D721Med (cell line): ENCODE measurements at regions not wholly inside any gene's neighbourhood (a gene's known extent, or its start where the extent isn't known, plus 50 kb on each side); places are given as distances from the start of the nearest gene placed in this dataset.

Experiments
- DNase-seq: peaks from one replicate; pipeline ENCODE4 v3.0.0; 2011; ENCODE audit warnings: low spot score; ENCODE audit not compliant: insufficient read length
- FAIRE-seq: peaks from 2 replicates; lab custom pipeline; 2011; peaks lifted over from hg19 to GRCh38; lab: Jason Lieb, UNC
- CTCF ChIP-seq: IDR thresholded peaks from 2 replicates; pipeline ENCODE4 v1.5.1; 2012; ENCODE audit warnings: mild to moderate bottlenecking, control low read depth; ENCODE audit not compliant: insufficient read depth; ENCODE audit errors: missing control alignments

- TF ChIP-seq CTCF, result no peak
- DNase-seq (no peak), FAIRE-seq (no peak)
These were observed 51.0 kb upstream of the PCBP1 start for GRCh38 chr2:70036290-70036689.

- TF ChIP-seq CTCF, result no peak
- FAIRE-seq (no peak), DNase-seq (no peak)
These were observed 51.9 kb upstream of the PCBP1 start for GRCh38 chr2:70035344-70035844.

DNA sequence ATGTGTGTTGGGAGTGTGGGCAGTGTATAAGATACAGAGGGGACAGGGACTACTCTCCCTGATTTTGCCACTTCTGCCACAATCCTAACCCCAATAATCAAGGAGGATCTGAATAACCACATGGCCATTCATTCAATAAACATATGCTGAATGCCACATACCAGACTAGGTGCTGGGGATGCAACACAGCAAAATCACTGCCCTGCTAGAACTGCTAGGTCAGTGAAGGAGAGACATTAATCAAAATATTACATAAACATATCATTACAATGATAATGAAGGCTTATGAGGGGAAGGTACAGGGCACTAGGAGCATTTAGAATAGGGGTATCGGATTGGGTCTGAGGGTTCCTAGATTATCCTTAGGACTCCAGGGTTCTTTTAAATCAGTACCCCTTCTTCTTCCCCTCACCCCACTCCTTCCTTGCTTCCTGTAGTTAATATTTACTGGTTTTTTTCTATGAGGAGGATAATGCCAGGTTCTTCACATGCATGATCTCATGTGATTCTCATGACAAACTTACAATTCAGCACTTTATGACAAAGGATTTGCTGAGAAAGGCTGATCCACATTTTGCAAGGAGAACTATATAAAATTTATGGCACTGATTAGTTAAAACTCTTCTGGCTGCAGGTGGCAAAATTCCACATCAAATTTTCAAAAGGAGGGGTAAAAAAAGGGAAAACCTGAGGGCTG, 56.4 kb upstream of the PCBP1 start:
- TF ChIP-seq CTCF, result no peak
- DNase-seq (no peak), FAIRE-seq (no peak)

DNA sequence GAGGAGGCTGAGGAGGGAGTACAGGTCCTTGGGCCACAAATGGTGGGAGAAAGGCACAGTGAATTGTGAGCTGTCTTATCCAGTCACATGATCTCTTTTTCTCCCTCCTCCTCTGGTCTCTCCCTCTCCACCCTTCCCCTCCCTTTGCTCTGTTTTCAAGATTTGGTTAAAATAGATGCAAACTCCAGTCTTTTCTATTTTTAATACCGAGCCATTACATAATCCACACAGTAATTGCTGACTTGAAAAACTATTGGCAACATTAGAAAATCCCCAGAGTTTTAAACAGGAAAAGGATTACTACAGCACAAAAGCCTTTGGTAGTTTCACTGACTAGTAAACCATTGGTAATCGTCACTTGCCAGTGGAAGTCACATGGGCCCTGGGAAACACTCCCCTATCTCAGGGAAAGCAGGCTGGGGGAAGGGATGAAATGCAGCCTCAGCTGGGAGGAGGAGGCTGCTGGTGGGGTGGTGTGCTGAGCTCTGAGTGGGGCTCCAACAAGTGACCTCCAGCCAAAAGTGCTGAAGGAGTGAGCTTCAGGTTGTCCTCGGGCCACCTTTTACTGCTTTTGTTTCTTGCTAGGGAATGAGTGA, 57.4 kb upstream of the PCBP1 start:
- FAIRE-seq, result no peak
- no peak for DNase-seq
- no peak for TF ChIP-seq CTCF

- DNase-seq, result no peak
- TF ChIP-seq CTCF, result no peak
- FAIRE-seq, result no peak
These were observed 62.9 kb upstream of the ASPRV1 start for GRCh38 chr2:70024284-70024683.

DNA sequence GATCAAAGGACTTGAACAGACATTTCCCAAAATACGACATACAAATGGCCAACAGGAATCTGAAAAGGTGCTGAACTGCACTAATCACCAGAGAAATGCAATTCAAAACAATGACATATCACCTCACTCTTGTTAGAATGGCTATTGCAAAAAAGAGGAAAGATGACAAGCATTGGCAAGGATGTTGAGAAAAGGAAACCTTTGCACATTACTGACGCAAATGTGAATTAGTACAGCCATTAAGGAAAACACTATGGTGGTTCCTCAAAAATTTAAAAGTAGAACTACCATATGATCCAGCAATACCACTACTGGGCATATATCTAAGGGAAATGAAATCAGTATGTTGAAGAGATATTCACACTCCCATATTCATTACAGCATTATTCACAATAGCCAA, 57.7 kb upstream of the ASPRV1 start:
- no peak for TF ChIP-seq CTCF
- no peak for DNase-seq
- no peak for FAIRE-seq

DNA sequence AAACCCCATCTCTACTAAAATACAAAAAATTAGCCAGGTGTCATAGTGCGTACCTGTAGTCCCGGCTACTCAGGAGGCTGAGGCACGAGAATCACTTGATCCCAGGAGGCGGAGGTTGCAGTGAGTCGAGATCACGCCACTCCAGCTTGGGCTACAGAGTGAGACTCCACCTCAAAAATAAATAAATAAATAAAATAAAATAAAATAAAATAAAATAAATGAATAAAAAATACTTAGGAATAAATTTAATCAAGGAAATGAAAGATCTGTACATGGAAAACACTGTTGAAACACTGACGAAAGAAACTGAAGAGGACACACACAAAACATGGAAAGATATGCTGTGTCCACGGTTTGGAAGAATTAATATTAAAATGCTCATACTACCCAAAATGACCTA, 56.5 kb upstream of the ASPRV1 start:
- no peak for FAIRE-seq

More for the DNA sequence above, 56.5 kb upstream of the ASPRV1 start:
- no peak for TF ChIP-seq CTCF
- DNase-seq, result no peak
